Activated naive CD4-positive, alpha-beta T cell treated with anti-CD3 and anti-CD28 coated beads, Interleukin-2, amount 10 ng/mL, durations not matched to agents 7 days and 5 days (primary cell): ENCODE measurements at regions not wholly inside any gene's neighbourhood (a gene's known extent, or its start where the extent isn't known, plus 50 kb on each side); places are given as distances from the start of the nearest gene placed in this dataset.

ENCODE experiments used
- CTCF ChIA-PET: fragments of 350-600 bp; sonication (Branson Sonifier 250); formaldehyde crosslinking; loops from one replicate; lab custom pipeline; 2021; ENCODE audit warnings: antibody characterized with exemption; lab: Charles Lee
- DNase-seq: peaks from one replicate; pipeline ENCODE4 v3.0.0-alpha.2; 2020
- H3K27ac Mint-ChIP-seq: one replicate; pipeline ENCODE4 v1.8.0; 2021; ENCODE audit warnings: mild to moderate bottlenecking, moderate library complexity, mixed read lengths
- H3K27me3 Mint-ChIP-seq: one replicate; pipeline ENCODE4 v1.8.0; 2021; ENCODE audit warnings: mild to moderate bottlenecking, mixed read lengths
- H3K36me3 Mint-ChIP-seq: one replicate; pipeline ENCODE4 v1.8.0; 2021; ENCODE audit warnings: mixed read lengths
- H3K4me1 Mint-ChIP-seq: one replicate; pipeline ENCODE4 v1.8.0; 2021; ENCODE audit warnings: mixed read lengths
- H3K4me3 Mint-ChIP-seq: one replicate; pipeline ENCODE4 v1.8.0; 2021; ENCODE audit warnings: mild to moderate bottlenecking, moderate library complexity, mixed read lengths
- H3K9me3 Mint-ChIP-seq: one replicate; pipeline ENCODE4 v1.8.0; 2021; ENCODE audit warnings: mixed read lengths

DNA sequence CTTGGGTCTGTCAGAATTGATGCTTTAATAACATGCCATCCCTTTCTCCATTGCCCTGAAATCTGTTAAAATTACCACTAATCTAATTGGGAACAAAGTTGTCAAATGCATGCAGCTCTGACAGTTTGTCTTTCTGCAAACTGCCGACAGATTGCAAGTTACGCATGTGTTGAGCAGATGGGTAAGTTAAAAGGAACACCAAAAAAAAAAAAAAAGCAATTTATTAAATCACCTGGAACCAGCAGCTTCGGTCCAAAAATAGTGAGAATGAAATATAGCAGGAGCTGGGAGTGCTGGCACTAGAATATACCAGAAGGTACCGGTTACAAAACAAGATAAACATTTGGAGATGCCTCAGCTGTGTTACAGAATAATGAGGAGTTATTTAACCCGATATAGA, 149.6 kb upstream of the C1orf87 start:
- H3K27ac Mint-ChIP-seq = no peak overlapping the region
- H3K4me3 Mint-ChIP-seq = no peak overlapping the region
- H3K27me3 Mint-ChIP-seq = no peaks in the 10 kb centered on the region
- H3K36me3 Mint-ChIP-seq = no peaks in the 10 kb centered on the region
- CTCF ChIA-PET = no interaction called here
- H3K4me1 Mint-ChIP-seq = no peaks in the 10 kb centered on the region
- no peaks in the 10 kb centered on the region for H3K9me3 Mint-ChIP-seq
- no peak for DNase-seq

DNA sequence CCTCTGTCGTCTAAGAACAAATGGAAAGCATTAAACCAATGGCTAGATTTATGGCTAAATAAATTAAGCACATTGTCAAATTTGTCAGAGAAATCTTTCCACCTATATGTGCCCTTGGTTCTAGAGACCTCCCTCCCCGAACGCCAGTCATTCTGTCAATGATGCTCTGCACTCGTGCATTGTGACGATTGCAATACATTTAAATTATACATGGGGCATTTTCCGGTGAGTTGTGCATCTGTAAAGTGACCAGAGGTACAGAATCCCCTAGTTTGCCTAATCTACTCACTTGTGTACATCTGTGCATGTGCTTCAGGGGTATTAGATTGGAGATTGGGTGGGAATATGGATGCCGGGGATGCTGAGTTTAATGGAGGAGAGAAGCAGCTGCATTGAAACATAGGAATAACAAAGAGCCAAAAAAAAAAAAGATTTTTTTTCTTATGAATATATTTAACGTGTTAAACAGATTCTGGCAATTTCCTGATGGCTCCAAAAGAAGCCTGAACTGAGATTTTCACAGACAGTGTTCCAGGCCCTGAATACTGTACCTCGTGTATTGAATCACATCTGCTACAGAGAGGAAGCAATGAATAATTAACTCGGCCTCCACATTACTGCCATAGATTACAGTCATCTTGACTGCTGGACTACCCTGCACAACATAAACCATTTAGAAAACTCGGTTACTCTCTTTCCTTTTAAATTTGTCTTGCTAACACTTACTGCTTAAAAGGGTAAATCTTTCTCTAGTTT, 149.0 kb upstream of the C1orf87 start:
- DNase-seq = no peak
- Mint-ChIP-seq H3K4me3 (no peak overlapping the region), H3K27ac (no peak overlapping the region), H3K9me3 (no peaks in the 10 kb centered on the region), H3K27me3 (no peaks in the 10 kb centered on the region), H3K36me3 (no peaks in the 10 kb centered on the region), H3K4me1 (no peaks in the 10 kb centered on the region)
- CTCF ChIA-PET = no interaction called here

DNA sequence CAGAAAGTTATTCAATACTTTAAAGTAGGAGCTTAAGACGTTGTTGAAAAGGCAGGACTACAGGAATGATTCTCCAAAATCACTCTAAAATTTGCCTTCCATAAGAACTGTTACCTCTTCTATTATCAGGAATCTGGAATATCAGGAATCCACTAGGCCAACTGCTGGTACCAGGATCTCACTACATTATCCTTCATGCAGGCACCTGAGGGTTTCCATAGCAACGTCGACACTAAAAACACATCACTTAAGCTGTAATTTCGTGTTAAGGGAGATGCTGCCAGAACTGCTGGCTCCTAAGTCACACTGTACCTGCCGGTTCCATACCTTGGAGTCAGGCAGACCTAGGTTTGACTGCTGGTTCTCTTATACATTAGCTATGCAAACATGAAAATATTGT, 139.7 kb upstream of the C1orf87 start:
- Mint-ChIP-seq H3K27ac (no peak overlapping the region), H3K27me3 (no peaks in the 10 kb centered on the region), H3K4me1 (no peaks in the 10 kb centered on the region), H3K4me3 (no peak overlapping the region), H3K36me3 (no peaks in the 10 kb centered on the region), H3K9me3 (no peaks in the 10 kb centered on the region)
- CTCF ChIA-PET = no interaction called here
- no peak for DNase-seq

DNA sequence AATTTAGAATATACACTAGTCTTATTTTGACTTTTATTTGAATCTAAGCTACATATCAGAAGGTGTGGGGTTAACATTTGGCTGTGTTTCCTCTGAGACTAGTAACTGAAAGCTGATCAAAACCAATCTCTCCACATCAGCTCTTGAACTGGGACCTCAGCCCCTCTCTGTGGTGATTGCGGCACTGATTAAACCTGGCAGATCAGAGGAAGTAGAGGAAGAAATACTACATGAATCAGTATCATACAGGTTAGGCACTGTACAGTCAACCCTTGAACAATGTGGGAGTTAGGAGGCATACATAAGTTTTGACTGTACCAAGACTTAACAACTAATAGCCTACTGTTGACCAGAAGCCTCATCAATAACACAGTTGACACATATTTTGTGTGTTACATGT, 122.5 kb upstream of the C1orf87 start:
- CTCF ChIA-PET = no interaction called here
- no peaks in the 10 kb centered on the region for H3K9me3 Mint-ChIP-seq
- no peaks in the 10 kb centered on the region for H3K27me3 Mint-ChIP-seq
- no peak for DNase-seq
- no peaks in the 10 kb centered on the region for H3K4me1 Mint-ChIP-seq
- no peaks in the 10 kb centered on the region for H3K36me3 Mint-ChIP-seq
- no peak overlapping the region for H3K27ac Mint-ChIP-seq
- no peak overlapping the region for H3K4me3 Mint-ChIP-seq

DNA sequence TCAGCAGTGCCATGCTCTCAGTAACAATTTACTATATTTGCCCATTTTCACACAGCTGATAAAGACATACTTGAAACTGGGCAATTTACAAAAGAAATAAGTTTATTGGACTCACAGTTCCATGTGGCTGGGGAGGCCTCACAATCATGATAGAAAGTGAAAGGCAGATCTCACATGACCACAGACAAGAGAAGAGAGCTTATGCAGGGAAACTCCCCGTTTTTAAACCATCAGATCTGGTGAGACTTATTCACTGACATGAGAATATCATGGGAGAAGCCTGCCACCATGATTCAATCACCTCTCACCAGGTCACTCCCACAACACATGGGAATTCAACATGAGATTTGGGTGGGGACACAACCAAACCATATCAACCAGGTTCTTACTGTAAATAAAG, 112.1 kb upstream of the C1orf87 start:
- Mint-ChIP-seq H3K27ac (no peak overlapping the region), H3K27me3 (no peaks in the 10 kb centered on the region), H3K4me3 (no peak overlapping the region), H3K4me1 (no peaks in the 10 kb centered on the region), H3K9me3 (peaks cover 10% of the 10 kb centered on the region), H3K36me3 (no peaks in the 10 kb centered on the region)
- CTCF ChIA-PET = interaction anchor here (0.6 kb wide), 1 partner anchor 1134 kb away, joined by 3 read pairs; no protein-coding TSS in a partner anchor
- DNase-seq = no peak

DNA sequence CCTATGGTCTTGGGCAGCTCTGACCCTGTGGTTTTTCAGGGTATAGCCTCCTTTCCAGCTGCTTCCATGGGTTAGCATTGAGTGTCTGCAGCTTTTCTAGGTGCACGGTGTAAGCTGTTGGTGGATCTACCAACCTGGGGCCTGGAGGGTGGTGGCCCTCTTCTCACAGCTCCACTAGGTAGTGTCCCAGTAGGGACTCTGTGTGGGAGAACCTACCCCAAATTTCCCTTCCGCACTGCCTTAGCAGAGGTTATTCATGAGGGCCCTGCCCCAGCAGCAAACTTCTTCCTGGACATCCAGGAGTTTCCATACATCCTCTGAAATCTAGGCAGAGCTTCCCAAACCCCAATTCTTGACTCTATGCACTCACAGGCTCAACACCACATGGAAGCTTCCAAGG, 111.0 kb upstream of the C1orf87 start:
- CTCF ChIA-PET = no interaction called here
- Mint-ChIP-seq H3K4me1 (no peaks in the 10 kb centered on the region), H3K27ac (no peak overlapping the region), H3K27me3 (no peaks in the 10 kb centered on the region), H3K36me3 (no peaks in the 10 kb centered on the region), H3K4me3 (no peak overlapping the region), H3K9me3 (peaks cover 10% of the 10 kb centered on the region)
- no peak for DNase-seq

DNA sequence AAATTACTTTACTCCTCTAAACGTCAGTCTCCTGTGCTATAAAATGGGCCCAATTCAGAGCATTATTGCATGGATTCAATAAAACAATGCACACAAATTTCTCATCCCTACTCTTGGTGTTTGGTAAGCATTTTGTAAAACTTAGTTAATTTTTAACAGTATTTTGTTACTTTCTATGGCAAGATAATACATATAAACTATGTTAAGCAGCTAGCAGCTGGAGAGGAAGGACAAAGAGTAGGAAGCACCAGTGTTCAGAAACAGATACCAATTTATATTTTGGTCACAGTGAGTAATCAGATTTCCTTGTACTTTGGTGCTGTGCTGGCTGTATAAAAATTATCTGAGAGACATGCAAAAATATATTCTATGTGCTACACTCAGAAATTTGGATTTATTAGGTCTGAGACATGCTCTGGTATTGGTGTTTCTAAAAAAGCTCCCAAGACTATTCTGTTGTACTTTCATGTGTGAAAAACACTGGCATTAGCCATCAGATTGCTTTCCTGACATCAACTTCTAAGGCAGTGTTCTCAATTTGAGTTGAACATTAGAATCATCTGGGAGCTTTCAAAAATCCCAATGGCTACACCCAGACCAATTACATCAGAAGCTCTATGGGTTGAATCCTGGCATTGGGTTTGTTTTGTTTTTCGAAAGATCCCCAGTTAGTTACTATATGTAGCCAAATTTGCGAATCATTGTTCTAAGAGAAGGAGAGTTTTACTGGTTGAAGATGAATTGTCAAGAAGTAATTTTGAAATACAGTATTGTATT, 100.3 kb upstream of the C1orf87 start:
- no peaks in the 10 kb centered on the region for H3K36me3 Mint-ChIP-seq
- no peaks in the 10 kb centered on the region for H3K9me3 Mint-ChIP-seq
- H3K4me1 Mint-ChIP-seq = no peaks in the 10 kb centered on the region
- DNase-seq = no peak
- H3K4me3 Mint-ChIP-seq = no peak overlapping the region
- no peaks in the 10 kb centered on the region for H3K27me3 Mint-ChIP-seq
- CTCF ChIA-PET = no interaction called here
- no peak overlapping the region for H3K27ac Mint-ChIP-seq

DNA sequence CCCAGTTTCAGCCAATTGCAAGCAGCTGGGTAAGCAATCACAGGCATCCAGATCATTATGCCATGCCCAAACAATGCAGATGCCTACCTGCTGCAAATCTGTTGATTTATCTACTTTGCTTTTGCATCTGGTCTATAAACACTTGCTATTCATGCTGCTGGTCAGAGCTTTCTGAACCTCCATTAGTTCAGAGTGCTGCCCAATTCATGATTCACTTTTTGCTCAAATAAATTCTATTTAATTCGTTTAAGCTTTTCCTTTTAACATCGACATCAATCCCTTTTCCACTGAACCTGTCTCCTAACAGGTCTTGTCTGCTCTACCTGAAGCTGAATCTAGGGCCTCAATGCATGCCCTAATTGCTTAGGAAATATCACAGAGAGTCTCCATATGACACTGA, 99.4 kb upstream of the C1orf87 start:
- H3K4me1 Mint-ChIP-seq = no peaks in the 10 kb centered on the region
- no peak overlapping the region for H3K4me3 Mint-ChIP-seq
- H3K36me3 Mint-ChIP-seq = no peaks in the 10 kb centered on the region
- H3K9me3 Mint-ChIP-seq = no peaks in the 10 kb centered on the region
- no peak overlapping the region for H3K27ac Mint-ChIP-seq
- no peaks in the 10 kb centered on the region for H3K27me3 Mint-ChIP-seq
- DNase-seq = no peak
- CTCF ChIA-PET = no interaction called here

DNA sequence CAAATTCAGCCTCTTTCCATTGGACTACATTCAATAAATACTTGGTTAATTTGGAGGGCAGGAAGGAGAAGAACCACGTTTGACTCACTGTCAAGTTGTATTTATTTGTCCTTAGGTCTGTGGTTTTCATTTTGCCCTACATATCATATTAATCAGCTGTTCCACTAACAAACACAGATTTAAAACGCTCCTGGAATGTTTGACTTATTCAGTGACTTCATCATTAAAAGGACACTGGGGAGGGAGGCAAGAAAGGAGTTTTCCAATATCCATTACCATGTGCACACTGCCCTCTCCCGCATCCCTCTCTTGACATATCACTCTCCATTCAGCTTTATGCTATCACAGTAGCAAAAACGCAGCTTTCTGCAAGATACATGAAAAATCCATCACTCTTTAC, 98.2 kb upstream of the C1orf87 start:
- Mint-ChIP-seq H3K27ac (no peak overlapping the region), H3K9me3 (no peaks in the 10 kb centered on the region), H3K4me1 (no peaks in the 10 kb centered on the region), H3K27me3 (no peaks in the 10 kb centered on the region), H3K4me3 (no peak overlapping the region), H3K36me3 (no peaks in the 10 kb centered on the region)
- no peak for DNase-seq
- CTCF ChIA-PET = no interaction called here

DNA sequence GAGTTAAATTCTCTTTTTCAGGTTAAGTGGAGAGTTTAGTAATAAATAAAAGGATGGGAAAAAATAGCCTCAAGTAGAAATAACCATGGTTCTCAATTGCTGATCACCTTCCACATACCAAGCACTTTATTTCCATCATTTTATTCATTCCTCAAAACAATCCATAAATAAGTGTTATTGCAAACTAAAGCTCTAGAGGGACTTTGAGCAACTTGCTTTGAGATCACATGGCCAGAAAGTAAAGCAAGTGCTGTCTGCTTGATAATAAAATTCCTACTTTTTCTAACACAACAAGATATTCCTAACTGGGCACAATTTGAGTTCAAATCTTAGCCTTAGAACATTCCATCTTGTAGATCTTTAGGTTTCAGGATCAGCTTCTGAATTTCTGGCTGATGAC, 97.1 kb upstream of the C1orf87 start:
- Mint-ChIP-seq H3K36me3 (no peaks in the 10 kb centered on the region), H3K9me3 (no peaks in the 10 kb centered on the region), H3K27me3 (no peaks in the 10 kb centered on the region), H3K4me1 (no peaks in the 10 kb centered on the region), H3K4me3 (no peak overlapping the region), H3K27ac (no peak overlapping the region)
- no peak for DNase-seq
- CTCF ChIA-PET = no interaction called here

DNA sequence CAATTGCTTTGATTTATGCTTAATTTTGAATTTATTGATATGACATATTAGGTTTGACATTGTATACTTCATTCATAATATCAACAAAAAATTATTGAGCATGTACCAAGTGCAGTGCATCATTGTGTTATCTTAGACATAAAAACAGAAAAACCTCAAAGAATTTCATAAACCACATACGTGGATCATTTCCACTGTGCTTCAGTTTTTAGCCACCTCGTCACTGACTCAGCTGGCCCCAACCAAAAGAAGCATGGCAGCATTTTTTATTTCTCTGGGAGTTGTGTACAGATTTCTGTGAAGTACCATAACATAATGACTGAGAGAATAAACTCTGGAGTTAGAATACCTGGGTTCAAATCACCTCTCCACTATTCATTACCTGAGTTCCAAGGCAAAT, 95.6 kb upstream of the C1orf87 start:
- Mint-ChIP-seq H3K27me3 (no peaks in the 10 kb centered on the region), H3K9me3 (no peaks in the 10 kb centered on the region), H3K36me3 (no peaks in the 10 kb centered on the region), H3K4me1 (no peaks in the 10 kb centered on the region), H3K4me3 (no peak overlapping the region), H3K27ac (no peak overlapping the region)
- CTCF ChIA-PET = no interaction called here
- DNase-seq = no peak

DNA sequence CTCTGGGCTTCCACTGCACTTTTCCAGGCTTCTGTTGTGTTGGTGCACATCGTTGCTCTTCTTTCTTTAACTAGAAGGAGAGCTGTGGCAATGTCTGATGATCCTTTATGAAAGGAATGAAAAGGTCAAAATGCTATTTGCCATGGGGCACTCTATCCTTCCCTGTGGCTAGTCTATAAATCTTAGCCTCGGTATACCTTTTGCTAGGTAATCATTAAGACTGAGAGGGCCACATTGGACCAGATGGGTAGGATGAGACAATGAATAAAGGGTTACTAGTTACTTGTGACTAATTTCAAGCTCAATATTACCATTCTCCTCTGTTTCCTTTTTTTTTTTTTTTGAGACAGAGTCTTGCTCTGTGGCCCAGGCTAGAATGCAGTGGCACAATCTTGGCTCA, 89.4 kb upstream of the C1orf87 start:
- H3K27ac Mint-ChIP-seq = no peak overlapping the region

DNA sequence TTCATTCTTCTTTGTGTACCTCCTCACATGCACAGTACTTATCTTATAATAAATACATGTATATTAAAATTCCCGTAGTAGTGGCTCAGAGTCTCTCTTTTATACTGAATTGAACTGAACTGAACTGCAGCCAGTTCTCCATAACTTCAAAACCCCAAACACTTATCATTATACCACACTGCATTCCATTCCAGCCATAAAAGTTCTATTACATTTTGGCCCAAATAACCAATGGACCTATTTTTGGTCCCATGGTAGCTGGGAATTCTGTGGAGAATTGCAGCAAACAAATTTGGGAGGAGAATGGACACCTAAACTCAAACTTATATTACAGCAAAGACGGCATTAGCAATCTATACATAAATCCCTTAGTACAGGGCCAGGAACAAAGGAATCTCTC, 86.6 kb upstream of the C1orf87 start:
- Mint-ChIP-seq H3K36me3 (no peaks in the 10 kb centered on the region), H3K4me1 (no peaks in the 10 kb centered on the region), H3K27ac (no peak overlapping the region), H3K4me3 (no peak overlapping the region), H3K27me3 (no peaks in the 10 kb centered on the region), H3K9me3 (no peaks in the 10 kb centered on the region)
- DNase-seq = no peak
- CTCF ChIA-PET = no interaction called here

More for the DNA sequence above, 89.4 kb upstream of the C1orf87 start:
- Mint-ChIP-seq H3K36me3 (no peaks in the 10 kb centered on the region), H3K9me3 (no peaks in the 10 kb centered on the region), H3K27me3 (no peaks in the 10 kb centered on the region), H3K4me1 (no peaks in the 10 kb centered on the region), H3K4me3 (no peak overlapping the region)
- CTCF ChIA-PET = no interaction called here
- DNase-seq = no peak

DNA sequence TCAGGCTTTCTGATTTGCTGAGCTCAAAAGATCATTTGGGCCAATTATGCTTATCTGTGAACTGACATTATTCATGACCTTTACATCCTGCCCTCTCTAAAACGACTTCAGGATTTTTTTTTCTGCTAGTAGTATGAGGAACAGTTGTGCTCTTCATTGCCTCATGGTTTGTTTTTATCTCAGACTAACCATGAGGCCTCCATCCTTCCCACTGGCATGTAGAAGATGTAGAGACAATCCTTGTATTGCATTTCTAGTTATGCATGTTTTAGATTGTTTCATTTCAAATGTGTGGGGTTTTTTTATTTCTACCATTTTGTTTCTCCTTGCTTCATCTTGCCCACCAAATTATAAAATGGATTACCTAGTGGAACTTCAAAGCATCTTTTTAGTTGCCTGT, 82.8 kb upstream of the C1orf87 start:
- no peaks in the 10 kb centered on the region for H3K36me3 Mint-ChIP-seq
- H3K4me3 Mint-ChIP-seq = no peak overlapping the region
- no peaks in the 10 kb centered on the region for H3K4me1 Mint-ChIP-seq
- H3K27ac Mint-ChIP-seq = no peak overlapping the region
- DNase-seq = no peak
- H3K27me3 Mint-ChIP-seq = no peaks in the 10 kb centered on the region
- CTCF ChIA-PET = no interaction called here
- no peaks in the 10 kb centered on the region for H3K9me3 Mint-ChIP-seq

DNA sequence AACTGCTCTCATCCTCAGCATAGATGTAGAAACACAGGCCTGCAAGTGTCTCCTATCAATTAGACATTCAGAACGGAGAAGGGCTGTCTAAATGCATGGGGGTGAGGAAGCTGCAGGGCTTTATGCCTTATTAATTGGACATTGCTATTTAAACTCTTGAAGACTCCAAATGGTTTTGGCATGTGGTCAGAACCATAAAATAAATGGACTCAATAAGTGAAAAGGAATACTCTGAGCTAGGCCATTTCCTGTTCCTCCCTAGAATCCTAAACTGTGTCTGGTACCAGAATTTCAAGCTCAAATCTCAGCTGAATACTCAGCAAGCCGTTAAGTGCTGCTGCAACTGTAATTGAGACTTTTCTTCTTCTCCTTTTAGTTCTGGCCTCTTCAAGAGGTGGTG, 80.4 kb upstream of the C1orf87 start:
- no peak for DNase-seq
- CTCF ChIA-PET = no interaction called here
- Mint-ChIP-seq H3K4me1 (no peaks in the 10 kb centered on the region), H3K9me3 (no peaks in the 10 kb centered on the region), H3K27me3 (no peaks in the 10 kb centered on the region), H3K36me3 (no peaks in the 10 kb centered on the region), H3K4me3 (no peak overlapping the region), H3K27ac (no peak overlapping the region)
